H9 (cell line): ENCODE measurements at regions not wholly inside any gene's neighbourhood (a gene's known extent, or its start where the extent isn't known, plus 50 kb on each side); places are given as distances from the start of the nearest gene placed in this dataset.

Source experiments
- DNase-seq: peaks from one replicate; pipeline ENCODE4 v3.0.0-alpha.2; 2017
- H2AFZ ChIP-seq: one replicate; pipeline ENCODE4 v1.6.1; 2013; ENCODE audit warnings: mild to moderate bottlenecking, low read length, control low read depth, moderate library complexity
- H2AK5ac ChIP-seq: 2 replicates; pipeline ENCODE4 v1.6.1; 2013; ENCODE audit warnings: low read length, control low read depth, mixed read lengths; ENCODE audit not compliant: insufficient read length
- H2BK120ac ChIP-seq: one replicate; pipeline ENCODE4 v1.6.1; 2013; ENCODE audit warnings: low read depth, mild to moderate bottlenecking, low read length, control low read depth, inconsistent platforms; ENCODE audit not compliant: poor library complexity, severe bottlenecking
- H2BK12ac ChIP-seq: 2 replicates; pipeline ENCODE4 v1.6.1; 2013; ENCODE audit warnings: low read length, control low read depth, mixed read lengths, low read depth; ENCODE audit not compliant: insufficient read length
- H2BK15ac ChIP-seq: 2 replicates; pipeline ENCODE4 v1.6.1; 2013; ENCODE audit warnings: low read depth, low read length, control low read depth
- H2BK20ac ChIP-seq: one replicate; pipeline ENCODE4 v1.6.1; 2013; ENCODE audit warnings: low read depth, mild to moderate bottlenecking, low read length, control low read depth, inconsistent platforms; ENCODE audit not compliant: poor library complexity, severe bottlenecking
- H2BK5ac ChIP-seq: 2 replicates; pipeline ENCODE4 v1.6.1; 2013; ENCODE audit warnings: low read length, control low read depth, mixed read lengths; ENCODE audit not compliant: insufficient read length
- H3K14ac ChIP-seq: 2 replicates; pipeline ENCODE4 v1.6.1; 2013; ENCODE audit warnings: low read length, control low read depth; ENCODE audit not compliant: insufficient read depth
- H3K18ac ChIP-seq: 2 replicates; pipeline ENCODE4 v1.6.1; 2013; ENCODE audit warnings: low read depth, mild to moderate bottlenecking, mixed read lengths, low read length, control low read depth; ENCODE audit not compliant: insufficient read length
- H3K23ac ChIP-seq: 2 replicates; pipeline ENCODE4 v1.6.1; 2013; ENCODE audit warnings: low read length, control low read depth, mixed read lengths, low read depth; ENCODE audit not compliant: insufficient read length
- H3K23me2 ChIP-seq: 2 replicates; pipeline ENCODE4 v1.6.1; 2013; ENCODE audit warnings: low read depth, mild to moderate bottlenecking, mixed read lengths, low read length, control low read depth; ENCODE audit not compliant: insufficient read length, poor library complexity, severe bottlenecking
- H3K27ac ChIP-seq: 2 replicates; pipeline ENCODE4 v1.5.1; 2013; ENCODE audit warnings: low read length, control low read depth, mixed read lengths, low read depth; ENCODE audit not compliant: insufficient read length
- H3K27me3 ChIP-seq: 2 replicates; pipeline ENCODE4 v1.6.1; 2013; ENCODE audit warnings: low read length, control low read depth, inconsistent platforms; ENCODE audit not compliant: insufficient read depth
- H3K4ac ChIP-seq: 2 replicates; pipeline ENCODE4 v1.6.1; 2013; ENCODE audit warnings: low read depth, mild to moderate bottlenecking, control low read depth, inconsistent platforms, low read length, moderate library complexity
- H3K4me1 ChIP-seq: 2 replicates; pipeline ENCODE4 v1.6.1; 2013; ENCODE audit warnings: low read length, control low read depth, inconsistent platforms; ENCODE audit not compliant: insufficient read depth
- H3K4me2 ChIP-seq: 2 replicates; pipeline ENCODE4 v1.6.1; 2013; ENCODE audit warnings: low read length, control low read depth, mixed read lengths; ENCODE audit not compliant: insufficient read length, insufficient read depth
- H3K56ac ChIP-seq: 2 replicates; pipeline ENCODE4 v1.6.1; 2013; ENCODE audit warnings: low read depth, mild to moderate bottlenecking, mixed read lengths, low read length, control low read depth; ENCODE audit not compliant: insufficient read length
- H3K79me1 ChIP-seq: 2 replicates; pipeline ENCODE4 v1.6.1; 2013; ENCODE audit warnings: low read depth, mild to moderate bottlenecking, moderate library complexity, low read length, control low read depth, inconsistent platforms; ENCODE audit not compliant: insufficient read depth, poor library complexity, severe bottlenecking
- H3K79me2 ChIP-seq: 2 replicates; pipeline ENCODE4 v1.6.1; 2013; ENCODE audit warnings: low read length, control low read depth, inconsistent platforms; ENCODE audit not compliant: insufficient read depth
- H3K9ac ChIP-seq: 2 replicates; pipeline ENCODE4 v1.6.1; 2013; ENCODE audit warnings: low read length, control low read depth, mixed read lengths; ENCODE audit not compliant: insufficient read length; ENCODE audit errors: extremely low read depth
- H3K9me3 ChIP-seq: one replicate; pipeline ENCODE4 v1.6.1; 2013; ENCODE audit warnings: low read depth, low read length, inconsistent platforms; ENCODE audit not compliant: control insufficient read depth
- H3T11ph ChIP-seq: one replicate; pipeline ENCODE4 v1.6.1; 2013; ENCODE audit warnings: mild to moderate bottlenecking, low read length, control low read depth, inconsistent platforms
- H4K20me1 ChIP-seq: one replicate; pipeline ENCODE4 v1.6.1; 2013; ENCODE audit not compliant: control insufficient read depth, insufficient read length, insufficient read depth
- H4K5ac ChIP-seq: 2 replicates; pipeline ENCODE4 v1.6.1; 2013; ENCODE audit warnings: low read depth, mild to moderate bottlenecking, mixed read lengths, low read length, control low read depth; ENCODE audit not compliant: insufficient read length
- H4K8ac ChIP-seq: replicated peaks from 2 replicates; pipeline ENCODE4 v1.6.1; 2013; ENCODE audit warnings: low read length, control low read depth, mixed read lengths, low read depth; ENCODE audit not compliant: insufficient read length
- H4K91ac ChIP-seq: 2 replicates; pipeline ENCODE4 v1.6.1; 2013; ENCODE audit warnings: low read depth, mild to moderate bottlenecking, moderate library complexity, mixed read lengths, low read length, control low read depth; ENCODE audit not compliant: insufficient read length
- H3K27ac Mint-ChIP-seq, 3 experiments: 2 replicates in 2 of 3; 3 replicates in 1 of 3; pipeline ENCODE4 v1.8.0; 2020 to 2021; ENCODE audit warnings: mixed read lengths in 3 of 3, mild to moderate bottlenecking in 1 of 3, moderate library complexity in 1 of 3
- H3K27me3 Mint-ChIP-seq: 2 replicates; pipeline ENCODE4 v1.8.0; 2021; ENCODE audit warnings: low read depth, mild to moderate bottlenecking, moderate library complexity, mixed read lengths
- H3K36me3 Mint-ChIP-seq, 3 experiments: 2 replicates in 2 of 3; 3 replicates in 1 of 3; pipeline ENCODE4 v1.8.0; 2020 to 2021; ENCODE audit warnings: low read depth in 3 of 3, mixed read lengths in 3 of 3; ENCODE audit not compliant: insufficient read depth in 1 of 3
- H3K4me1 Mint-ChIP-seq, 2 experiments: 2 replicates each; pipeline ENCODE4 v1.8.0; 2020; ENCODE audit warnings: mixed read lengths in 2 of 2
- H3K4me3 Mint-ChIP-seq, 2 experiments: 2 replicates in 1 of 2; 3 replicates in 1 of 2; pipeline ENCODE4 v1.8.0; 2020 to 2021; ENCODE audit warnings: mild to moderate bottlenecking in 2 of 2, mixed read lengths in 2 of 2, moderate library complexity in 1 of 2
- H3K9me3 Mint-ChIP-seq, 2 experiments: 2 replicates in 1 of 2; 3 replicates in 1 of 2; pipeline ENCODE4 v1.8.0; 2020; ENCODE audit warnings: mild to moderate bottlenecking in 2 of 2, mixed read lengths in 2 of 2, moderate library complexity in 1 of 2
- CTCF ChIP-seq: fragments of 200-600 bp; sonication (generic); conservative IDR thresholded peaks from 3 replicates; pipeline ENCODE4 v1.8.0; 2021; ENCODE audit warnings: antibody characterized with exemption, mild to moderate bottlenecking
- whole genome bisulfite sequencing: extraction: QIAGEN DNeasy Blood & Tissue Kit; methylation state at CpG from one replicate; pipeline ENCODE4 v1.1.7; 2013; ENCODE audit warnings: missing lambda C conversion rate, low lambda C conversion rate, mixed read lengths; ENCODE audit not compliant: insufficient read length; ENCODE audit errors: extremely low coverage; 5-methylcytosine and 5-hydroxymethylcytosine counted together

DNA sequence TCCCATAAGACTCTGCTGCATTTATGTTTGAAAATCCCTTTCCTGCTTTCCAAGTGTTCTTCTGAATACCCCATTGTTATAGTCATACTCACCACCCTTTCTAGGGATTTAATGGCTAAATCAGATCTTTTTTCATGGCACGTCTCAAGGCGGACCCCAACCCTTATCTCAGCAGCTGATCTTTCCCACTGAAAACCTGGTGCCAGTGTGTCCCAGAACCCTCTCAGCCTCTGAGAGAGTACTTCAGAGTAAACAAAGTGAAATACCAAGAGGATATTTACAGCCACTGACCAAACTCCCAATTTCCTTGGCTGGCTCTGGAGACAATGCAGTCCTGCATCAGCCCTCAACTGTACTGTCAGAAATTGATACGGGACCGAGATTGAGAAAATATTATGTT is 101.7 kb downstream of the TMEM100 start:
- Histone ChIP-seq H3K4me1 (no peaks in the 10 kb centered on the region), H4K5ac (no peak overlapping the region), H3K27ac (no peak overlapping the region), H3K18ac (no peak overlapping the region), H2BK12ac (no peak overlapping the region), H3K23me2 (no peaks in the 10 kb centered on the region), H2BK5ac (no peak overlapping the region), H4K8ac (no peak overlapping the region), H3K4me2 (no peak overlapping the region), H2BK120ac (no peak overlapping the region), H2BK15ac (no peak overlapping the region), H3K56ac (no peak overlapping the region), H3K14ac (no peak overlapping the region), H3K9me3 (no peaks in the 10 kb centered on the region), H3K79me1 (no peaks in the 10 kb centered on the region), H4K91ac (no peak overlapping the region), H3K79me2 (no peaks in the 10 kb centered on the region), H3K27me3 (no peaks in the 10 kb centered on the region), H3K23ac (no peak overlapping the region), H2BK20ac (no peak overlapping the region), H4K20me1 (no peaks in the 10 kb centered on the region), H3T11ph (no peak overlapping the region), H2AFZ (no peak overlapping the region), H2AK5ac (no peak overlapping the region), H3K9ac (no peak overlapping the region), H3K4ac (no peak overlapping the region)
- no peak overlapping the region for H3K27ac Mint-ChIP-seq
- H3K4me1 Mint-ChIP-seq = no peaks in the 10 kb centered on the region
- no peak for DNase-seq
- H3K4me3 Mint-ChIP-seq = no peak overlapping the region
- H3K27me3 Mint-ChIP-seq = peaks cover 1% of the 10 kb centered on the region; the same call in 1 of the 2 replicates
- no peak for TF ChIP-seq CTCF
- no peaks in the 10 kb centered on the region for H3K36me3 Mint-ChIP-seq
- no peaks in the 10 kb centered on the region for H3K9me3 Mint-ChIP-seq
- no CpG with 5 or more reads among the region's 4 CpGs for WGBS
